ENCODE measurements at regions not wholly inside any gene's neighbourhood (a gene's known extent, or its start where the extent isn't known, plus 50 kb on each side); places are given as distances from the start of the nearest gene placed in this dataset.
"Not testable (repeated sequence)": the region's sequence is repeated elsewhere in the genome, so short reads cannot be mapped to it uniquely, and the experiment has no call there.

DNA sequence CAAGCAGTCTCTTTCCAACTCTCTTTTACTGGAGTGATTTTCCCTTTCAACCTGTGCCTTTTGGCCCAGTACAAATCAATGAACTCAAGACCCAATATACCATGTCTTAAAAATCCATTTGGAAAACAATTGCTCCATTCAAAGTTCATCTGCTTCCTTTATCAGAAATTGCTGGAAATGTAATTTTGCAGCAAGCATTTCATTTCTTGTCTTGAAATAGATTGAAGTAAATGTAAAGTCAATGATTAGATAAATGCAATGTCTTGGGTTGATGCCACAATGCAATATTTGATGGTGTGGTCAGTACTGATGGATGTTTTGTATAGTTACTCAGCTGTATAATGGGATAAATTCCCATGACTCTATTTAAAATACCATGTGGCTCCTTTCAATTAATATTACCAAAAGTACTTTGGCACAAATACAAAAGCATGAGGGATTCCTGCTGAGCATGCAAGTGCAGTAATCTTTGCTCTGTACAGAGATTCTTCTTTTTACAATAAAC lies 707.7 kb upstream of the NOVA1 start:
- Histone ChIP-seq H3K4me3 (ENCODE audit: low read depth, low read length) (no peak overlapping the region), H3K4me1 (ENCODE audit: insufficient read depth) (no peaks in the 10 kb centered on the region), H3K36me3 (ENCODE audit: insufficient read depth) (no peaks in the 10 kb centered on the region), H3K27ac (ENCODE audit: low read depth) (no peak overlapping the region)
- DNase-seq (ENCODE audit: extremely low spot score), result no peak

DNA sequence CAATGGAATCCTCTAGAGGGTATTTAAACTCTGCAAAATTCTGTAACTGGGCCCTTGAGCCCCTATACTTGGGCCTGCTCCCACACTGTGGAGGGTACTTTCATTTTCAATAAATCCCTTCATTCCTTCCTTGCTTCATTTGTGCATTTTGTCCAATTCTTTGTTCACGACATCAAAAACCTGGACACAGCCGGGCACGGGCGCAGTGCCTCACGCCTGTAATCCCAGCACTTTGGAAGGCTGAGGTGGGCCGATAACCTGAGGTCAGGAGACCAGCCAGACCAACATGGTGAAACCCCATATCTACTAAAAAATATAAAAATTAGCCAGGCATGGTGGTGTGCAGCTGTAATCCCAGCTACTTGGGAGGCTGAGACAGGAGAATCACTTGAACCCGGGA lies 714.9 kb upstream of the NOVA1 start:
- 94% methylated on average over 7 of the region's 7 CpGs for WGBS
- H3K4me1 ChIP-seq (ENCODE audit: insufficient read depth); DNase-seq (ENCODE audit: extremely low spot score); H3K27ac ChIP-seq (ENCODE audit: low read depth); H3K4me3 ChIP-seq (ENCODE audit: low read depth, low read length); H3K36me3 ChIP-seq (ENCODE audit: insufficient read depth): not testable (repeated sequence)

DNA sequence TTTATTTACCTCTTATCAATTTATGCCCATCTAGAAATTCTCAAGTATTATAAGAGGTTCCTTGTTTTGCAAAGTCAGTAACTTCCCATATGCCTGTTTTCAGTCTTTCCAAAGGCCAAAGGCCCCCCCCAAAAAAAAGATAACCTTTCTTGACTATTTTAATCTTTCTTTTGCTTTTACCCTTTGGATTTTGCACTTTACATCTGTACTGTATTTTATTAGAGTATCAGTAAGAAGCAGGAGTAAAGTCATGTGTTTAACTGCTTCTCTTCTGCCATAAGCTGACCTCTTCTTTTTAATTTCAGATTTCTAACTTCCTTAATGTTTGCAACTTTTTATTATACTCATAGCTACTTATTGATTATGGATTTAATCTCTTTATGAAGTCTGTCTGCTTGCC lies 716.4 kb upstream of the NOVA1 start:
- DNase-seq (ENCODE audit: extremely low spot score), result no peak
- Histone ChIP-seq H3K27ac (ENCODE audit: low read depth) (no peak overlapping the region), H3K4me1 (ENCODE audit: insufficient read depth) (no peaks in the 10 kb centered on the region)

DNA sequence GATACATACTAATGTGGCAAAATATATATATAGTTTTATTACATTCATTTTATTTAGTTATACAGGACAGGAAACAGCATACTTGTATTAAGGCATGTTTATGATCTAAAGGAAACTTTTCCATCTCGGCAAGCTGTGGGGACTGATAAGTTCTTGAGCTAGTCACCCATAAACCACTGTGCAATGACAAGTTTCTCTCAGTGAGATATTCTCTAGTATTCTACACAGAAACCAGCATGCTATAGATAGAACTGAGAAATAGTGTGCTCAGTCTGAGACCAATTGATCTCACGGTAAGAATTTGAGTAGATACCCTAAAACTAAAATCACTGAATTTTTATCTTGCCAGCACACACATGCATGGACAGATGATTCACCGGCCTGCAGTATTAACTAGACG lies 717.6 kb upstream of the NOVA1 start:
- Histone ChIP-seq H3K27ac (ENCODE audit: low read depth) (no peak overlapping the region), H3K36me3 (ENCODE audit: insufficient read depth) (no peaks in the 10 kb centered on the region), H3K4me3 (ENCODE audit: low read depth, low read length) (no peak overlapping the region), H3K4me1 (ENCODE audit: insufficient read depth) (no peaks in the 10 kb centered on the region)
- WGBS, result 70% methylated on average over 4 of the region's 4 CpGs
- DNase-seq (ENCODE audit: extremely low spot score), result no peak

More for the DNA sequence above, 716.4 kb upstream of the NOVA1 start:
- no peak overlapping the region for H3K4me3 ChIP-seq (ENCODE audit: low read depth, low read length)
- no peaks in the 10 kb centered on the region for H3K36me3 ChIP-seq (ENCODE audit: insufficient read depth)

DNA sequence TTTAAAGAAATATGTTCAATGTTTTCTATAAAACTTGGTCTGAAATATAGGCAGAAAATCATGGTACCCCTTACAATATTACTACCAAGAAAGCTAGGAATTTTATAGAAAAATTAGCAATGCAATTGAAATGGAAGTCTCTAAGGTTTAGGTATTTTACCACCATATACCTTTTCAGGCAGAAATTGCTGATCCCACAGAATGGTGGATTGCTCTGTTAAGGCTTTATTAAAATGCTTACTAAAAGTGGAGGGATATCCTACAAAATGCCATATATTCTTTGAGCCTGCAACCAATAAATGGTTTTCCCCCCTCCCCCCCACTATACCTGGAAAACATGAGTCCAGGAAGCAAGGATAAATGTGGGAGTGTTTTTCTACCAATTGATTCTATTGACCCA lies 718.1 kb upstream of the NOVA1 start:
- Histone ChIP-seq H3K27ac (ENCODE audit: low read depth) (no peak overlapping the region), H3K4me1 (ENCODE audit: insufficient read depth) (no peaks in the 10 kb centered on the region), H3K4me3 (ENCODE audit: low read depth, low read length) (no peak overlapping the region), H3K36me3 (ENCODE audit: insufficient read depth) (no peaks in the 10 kb centered on the region)
- no peak for DNase-seq (ENCODE audit: extremely low spot score)

DNA sequence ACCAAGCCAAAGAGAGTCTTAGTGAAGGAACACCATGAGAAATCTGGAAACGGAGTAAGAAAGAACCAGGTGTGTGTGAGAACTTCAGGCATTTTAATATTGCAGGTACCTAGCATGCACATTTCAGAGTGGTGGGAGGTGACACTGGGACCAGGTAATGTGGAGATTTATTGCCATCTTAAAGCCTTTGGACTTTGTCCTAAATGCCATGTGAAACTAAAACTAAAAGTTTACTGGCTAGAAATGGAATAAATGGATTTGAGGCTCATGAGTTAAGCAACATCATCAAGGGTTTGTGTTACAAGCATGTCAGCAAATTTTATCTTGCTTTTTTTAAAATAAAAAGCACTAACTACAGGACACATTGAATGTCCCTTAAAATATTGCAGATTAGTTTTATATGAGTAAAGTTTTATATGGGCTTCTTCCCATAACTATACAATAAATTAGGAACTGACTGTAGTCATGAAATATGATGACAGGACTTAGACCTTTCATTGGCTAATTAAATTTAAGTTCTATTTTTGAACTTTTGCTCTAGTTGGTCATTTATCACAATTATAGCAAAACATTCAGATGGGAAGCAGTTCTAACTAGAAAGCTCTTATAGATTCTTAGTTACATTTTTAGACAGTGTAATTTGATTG lies 721.1 kb upstream of the NOVA1 start:
- no peak overlapping the region for H3K27ac ChIP-seq (ENCODE audit: low read depth)
- H3K36me3 ChIP-seq (ENCODE audit: insufficient read depth), result no peaks in the 10 kb centered on the region
- no peaks in the 10 kb centered on the region for H3K4me1 ChIP-seq (ENCODE audit: insufficient read depth)
- WGBS, result 79% methylated on average over 1 of the region's 1 CpG
- no peak for DNase-seq (ENCODE audit: extremely low spot score)
- H3K4me3 ChIP-seq (ENCODE audit: low read depth, low read length), result no peak overlapping the region

DNA sequence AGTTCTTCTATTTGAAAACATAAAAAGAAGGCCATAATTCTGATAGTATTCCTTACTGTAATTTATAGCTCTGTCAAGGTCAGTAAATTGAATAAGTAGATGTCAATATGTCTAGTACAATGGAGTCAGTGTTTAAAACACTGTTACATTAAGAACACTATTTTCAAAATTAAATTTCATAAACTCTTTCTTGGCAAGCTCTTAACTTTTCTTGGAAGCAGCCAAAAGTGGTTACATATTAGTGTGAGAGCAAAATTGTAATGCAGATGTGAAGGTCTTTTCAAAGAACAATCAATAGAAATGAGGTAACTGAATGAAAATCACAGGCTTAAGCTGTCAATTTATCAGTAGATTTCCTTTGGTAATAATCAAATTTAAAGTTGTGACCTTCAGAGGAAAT lies 722.4 kb upstream of the NOVA1 start:
- H3K4me3 ChIP-seq (ENCODE audit: low read depth, low read length), result no peak overlapping the region
- no peaks in the 10 kb centered on the region for H3K4me1 ChIP-seq (ENCODE audit: insufficient read depth)
- no peak overlapping the region for H3K27ac ChIP-seq (ENCODE audit: low read depth)
- no peaks in the 10 kb centered on the region for H3K36me3 ChIP-seq (ENCODE audit: insufficient read depth)
- no peak for DNase-seq (ENCODE audit: extremely low spot score)

DNA sequence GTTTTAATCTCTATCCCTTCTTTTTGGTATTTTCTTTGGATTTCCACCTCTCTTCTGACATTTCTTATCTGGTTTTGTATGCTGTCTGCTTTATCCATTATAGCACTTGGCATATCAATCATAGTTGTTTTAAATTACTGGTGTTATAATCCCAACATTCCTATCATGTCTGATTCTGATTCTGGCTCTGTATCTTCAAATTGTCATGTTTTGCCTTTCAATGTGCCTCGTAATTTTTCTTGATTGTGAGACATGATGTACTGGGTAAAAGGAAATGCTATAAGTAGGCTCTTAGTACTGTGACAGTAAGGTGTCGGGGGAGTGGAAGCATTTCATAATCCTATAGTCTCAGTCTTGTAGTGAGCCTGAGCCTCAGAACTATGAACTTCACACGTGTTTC lies 729.3 kb upstream of the NOVA1 start:
- WGBS, result 56% methylated on average over 3 of the region's 3 CpGs

DNA sequence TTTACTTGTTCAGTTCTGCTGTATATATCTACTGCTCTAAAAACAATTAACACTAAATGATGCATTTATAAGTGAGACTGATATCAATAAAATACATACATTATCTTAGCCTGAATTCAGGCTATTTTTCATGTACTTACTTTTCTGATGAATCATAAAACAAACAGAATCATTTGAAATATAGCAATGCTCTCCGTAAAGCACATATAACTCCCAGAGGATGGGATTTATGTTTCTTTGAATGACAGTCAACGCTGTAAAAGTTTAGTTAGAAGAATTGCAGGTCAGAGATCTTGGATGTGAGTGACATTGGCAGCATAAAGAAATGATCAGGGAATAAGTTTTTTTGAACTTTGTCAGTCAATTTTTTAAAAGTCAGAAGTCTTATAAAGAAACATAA lies 740.2 kb upstream of the NOVA1 start:
- Histone ChIP-seq H3K4me3 (ENCODE audit: low read depth, low read length) (no peak overlapping the region), H3K36me3 (ENCODE audit: insufficient read depth) (no peaks in the 10 kb centered on the region), H3K27ac (ENCODE audit: low read depth) (no peak overlapping the region), H3K4me1 (ENCODE audit: insufficient read depth) (no peaks in the 10 kb centered on the region)
- 73% methylated on average over 2 of the region's 2 CpGs for WGBS
- no peak for DNase-seq (ENCODE audit: extremely low spot score)

More for the DNA sequence above, 729.3 kb upstream of the NOVA1 start:
- Histone ChIP-seq H3K36me3 (ENCODE audit: insufficient read depth) (no peaks in the 10 kb centered on the region), H3K27ac (ENCODE audit: low read depth) (no peak overlapping the region), H3K4me3 (ENCODE audit: low read depth, low read length) (no peak overlapping the region), H3K4me1 (ENCODE audit: insufficient read depth) (no peaks in the 10 kb centered on the region)
- DNase-seq (ENCODE audit: extremely low spot score), result no peak

DNA sequence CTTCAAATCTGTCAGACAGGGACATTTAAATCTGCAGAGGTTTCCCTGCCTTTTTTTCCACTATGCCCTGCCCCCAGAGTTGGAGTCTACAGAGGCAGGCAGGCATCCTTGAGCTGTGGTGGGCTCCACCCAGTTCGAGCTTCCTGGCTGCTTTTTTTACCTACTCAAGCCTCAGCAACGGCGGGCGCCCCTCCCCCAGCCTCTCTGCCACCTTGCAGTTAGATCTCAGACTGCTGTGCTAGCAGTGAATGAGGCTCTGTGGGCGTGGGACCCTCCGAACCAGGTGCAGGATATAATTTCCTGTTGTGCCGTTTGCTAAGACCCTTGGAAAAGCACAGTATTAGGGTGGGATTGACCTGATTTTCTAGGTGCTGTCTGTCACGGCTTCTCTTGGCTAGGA lies 765.2 kb upstream of the NOVA1 start:
- H3K4me3 ChIP-seq (ENCODE audit: low read depth, low read length); DNase-seq (ENCODE audit: extremely low spot score); H3K4me1 ChIP-seq (ENCODE audit: insufficient read depth); H3K27ac ChIP-seq (ENCODE audit: low read depth); H3K36me3 ChIP-seq (ENCODE audit: insufficient read depth): not testable (repeated sequence)
- 80% methylated on average over 8 of the region's 8 CpGs for WGBS

DNA sequence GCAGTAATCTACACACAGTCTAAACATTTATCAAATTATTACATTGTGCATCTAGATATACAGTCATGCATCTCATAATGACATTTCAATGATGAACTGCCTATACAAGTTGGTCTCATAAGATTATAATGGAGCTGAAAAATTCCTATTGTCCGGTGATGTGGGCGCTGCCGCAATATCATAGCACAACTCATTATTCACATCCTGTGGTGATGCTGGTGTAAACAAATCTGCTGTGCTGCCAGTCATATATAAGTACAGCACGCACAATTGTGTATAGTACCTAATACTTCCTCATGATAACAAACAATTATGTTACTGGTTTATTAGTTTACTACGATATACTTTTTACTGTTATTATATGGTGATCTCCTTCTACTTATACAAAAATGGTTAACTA lies 768.8 kb upstream of the NOVA1 start:
- no peak overlapping the region for H3K27ac ChIP-seq (ENCODE audit: low read depth)
- no peaks in the 10 kb centered on the region for H3K36me3 ChIP-seq (ENCODE audit: insufficient read depth)
- WGBS, result 75% methylated on average over 5 of the region's 5 CpGs
- DNase-seq (ENCODE audit: extremely low spot score), result no peak
- no peaks in the 10 kb centered on the region for H3K4me1 ChIP-seq (ENCODE audit: insufficient read depth)
- no peak overlapping the region for H3K4me3 ChIP-seq (ENCODE audit: low read depth, low read length)

DNA sequence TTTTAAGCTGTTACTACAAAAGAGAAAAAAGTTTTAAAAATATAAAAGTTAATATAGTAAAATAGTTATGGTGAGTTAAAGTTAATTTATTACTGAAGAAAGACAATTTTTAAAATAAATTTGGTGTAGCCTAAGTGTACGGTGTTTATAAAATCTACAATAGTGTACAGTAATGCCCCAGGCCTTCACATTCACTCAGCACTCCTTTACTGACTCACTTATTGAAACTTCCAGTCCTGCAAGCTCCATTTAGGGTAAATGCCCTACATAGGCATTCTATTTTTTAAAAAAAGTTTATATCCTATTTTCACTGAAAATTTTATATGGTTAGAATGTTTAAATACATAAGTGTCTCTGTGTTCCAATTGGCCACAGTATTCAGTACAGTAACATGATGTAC lies 769.5 kb upstream of the NOVA1 start:
- 89% methylated on average over 1 of the region's 1 CpG for WGBS

DNA sequence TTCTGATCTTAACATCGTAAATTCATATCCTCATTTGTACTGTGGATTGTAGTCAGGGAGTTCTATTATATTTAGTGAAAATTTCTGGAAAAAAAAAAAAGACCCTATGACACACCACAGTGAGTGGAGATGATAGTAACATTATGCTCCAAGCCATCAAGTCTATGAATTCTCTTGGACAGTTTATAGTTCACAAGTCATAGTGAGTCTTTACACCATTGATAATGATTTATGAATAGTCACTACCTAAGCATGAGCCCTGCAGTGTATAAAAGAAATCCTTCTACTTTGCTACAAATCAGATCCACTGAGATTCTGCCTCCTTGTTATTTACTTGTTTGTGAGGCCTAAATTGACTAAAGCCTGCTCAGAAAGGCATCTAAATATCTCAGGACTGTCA lies 772.2 kb upstream of the NOVA1 start:
- Histone ChIP-seq H3K4me3 (ENCODE audit: low read depth, low read length) (no peak overlapping the region), H3K27ac (ENCODE audit: low read depth) (no peak overlapping the region), H3K4me1 (ENCODE audit: insufficient read depth) (no peaks in the 10 kb centered on the region), H3K36me3 (ENCODE audit: insufficient read depth) (no peaks in the 10 kb centered on the region)
- no peak for DNase-seq (ENCODE audit: extremely low spot score)
- 88% methylated on average over 1 of the region's 1 CpG for WGBS

More for the DNA sequence above, 769.5 kb upstream of the NOVA1 start:
- Histone ChIP-seq H3K4me3 (ENCODE audit: low read depth, low read length) (no peak overlapping the region), H3K36me3 (ENCODE audit: insufficient read depth) (no peaks in the 10 kb centered on the region), H3K4me1 (ENCODE audit: insufficient read depth) (no peaks in the 10 kb centered on the region), H3K27ac (ENCODE audit: low read depth) (no peak overlapping the region)
- no peak for DNase-seq (ENCODE audit: extremely low spot score)

DNA sequence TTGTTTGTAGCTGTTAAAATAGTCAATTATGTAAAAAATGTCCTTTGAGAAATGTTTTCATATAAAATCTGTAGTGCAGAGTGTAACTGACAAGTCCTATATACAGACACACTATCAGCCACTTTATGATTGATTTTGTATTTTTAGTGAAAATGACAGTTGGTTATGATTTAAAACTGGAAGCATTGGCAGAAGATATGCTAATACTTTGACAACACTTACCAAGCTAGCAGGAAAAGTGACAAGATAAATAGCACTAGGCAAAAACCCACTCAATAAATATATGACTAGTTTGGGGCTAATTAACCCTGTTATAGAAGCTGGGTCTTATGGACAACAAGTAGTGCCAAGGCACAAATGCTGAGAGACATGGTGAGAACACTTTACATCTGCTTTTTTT lies 772.9 kb upstream of the NOVA1 start:
- no peaks in the 10 kb centered on the region for H3K36me3 ChIP-seq (ENCODE audit: insufficient read depth)
- no peak overlapping the region for H3K27ac ChIP-seq (ENCODE audit: low read depth)
- H3K4me3 ChIP-seq (ENCODE audit: low read depth, low read length), result no peak overlapping the region
- DNase-seq (ENCODE audit: extremely low spot score), result no peak
- H3K4me1 ChIP-seq (ENCODE audit: insufficient read depth), result no peaks in the 10 kb centered on the region

DNA sequence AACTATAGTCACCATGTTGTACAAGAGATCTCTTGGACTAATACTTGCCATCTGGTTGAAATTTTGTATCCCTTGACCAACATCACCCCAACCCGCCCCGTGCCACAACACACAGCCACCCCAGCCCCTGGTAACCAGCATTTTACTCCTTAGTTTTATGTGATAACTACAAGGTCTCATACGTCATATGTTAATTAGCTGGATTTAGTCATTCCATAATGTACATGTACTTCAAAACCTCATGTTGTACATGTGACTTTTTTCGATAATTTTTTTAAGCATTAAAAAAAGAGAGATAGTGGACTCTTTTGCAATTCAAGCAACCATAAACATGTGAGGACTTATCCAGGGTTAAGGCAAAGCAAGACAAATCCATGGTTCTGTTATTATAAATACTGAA lies 773.4 kb upstream of the NOVA1 start:
- no peak overlapping the region for H3K27ac ChIP-seq (ENCODE audit: low read depth)
- H3K36me3 ChIP-seq (ENCODE audit: insufficient read depth), result no peaks in the 10 kb centered on the region
- WGBS, result 90% methylated on average over 4 of the region's 4 CpGs
- no peak for DNase-seq (ENCODE audit: extremely low spot score)
- no peaks in the 10 kb centered on the region for H3K4me1 ChIP-seq (ENCODE audit: insufficient read depth)
- no peak overlapping the region for H3K4me3 ChIP-seq (ENCODE audit: low read depth, low read length)

All from urinary bladder (tissue), 3 donors.